SU-DHL-6 (cell line): ENCODE measurements at regions not wholly inside any gene's neighbourhood (a gene's known extent, or its start where the extent isn't known, plus 50 kb on each side); places are given as distances from the start of the nearest gene placed in this dataset.

Experiments
- H2AFZ ChIP-seq: fragments of 200-600 bp; sonication (generic); 2 replicates; pipeline ENCODE4 v1.6.1; 2014; ENCODE audit warnings: low read depth, mild to moderate bottlenecking, moderate library complexity, mixed read lengths, antibody characterized with exemption, low read length; ENCODE audit not compliant: severe bottlenecking
- H3F3A ChIP-seq: fragments of 200-600 bp; shearing (Covaris generic); 2 replicates; pipeline ENCODE4 v1.6.0; 2016; ENCODE audit warnings: antibody characterized with exemption, mild to moderate bottlenecking; ENCODE audit not compliant: insufficient read depth
- H3K27ac ChIP-seq: fragments of 200-600 bp; sonication (generic); 2 replicates; pipeline ENCODE4 v1.5.1; 2016; ENCODE audit warnings: low read depth, mild to moderate bottlenecking, low read length, moderate library complexity, mixed read lengths
- H3K27me3 ChIP-seq: fragments of 200-600 bp; sonication (generic), shearing (Covaris generic); 2 replicates; pipeline ENCODE4 v1.6.0; 2014; ENCODE audit warnings: mild to moderate bottlenecking, low read length
- H3K36me3 ChIP-seq: fragments of 200-600 bp; sonication (generic); 2 replicates; pipeline ENCODE4 v1.6.1; 2014; ENCODE audit warnings: mild to moderate bottlenecking, low read length, mixed read lengths
- H3K4me2 ChIP-seq: fragments of 300-600, 200-600 bp; shearing (Covaris generic), sonication (generic); 2 replicates; pipeline ENCODE4 v1.6.0; 2014; ENCODE audit warnings: low read length, low read depth, mild to moderate bottlenecking; ENCODE audit not compliant: poor library complexity, severe bottlenecking
- H3K4me3 ChIP-seq: fragments of 200-600 bp; sonication (generic); 2 replicates; pipeline ENCODE4 v1.5.1; 2014; ENCODE audit warnings: antibody characterized with exemption, low read length, mild to moderate bottlenecking, mixed read lengths; ENCODE audit not compliant: insufficient read depth, poor library complexity, severe bottlenecking
- H3K79me2 ChIP-seq: fragments of 200-600 bp; sonication (generic); 2 replicates; pipeline ENCODE4 v1.6.1; 2014; ENCODE audit warnings: mild to moderate bottlenecking, low read length, moderate library complexity; ENCODE audit not compliant: insufficient read depth
- H3K9ac ChIP-seq: fragments of 200-600 bp; sonication (generic); 2 replicates; pipeline ENCODE4 v1.7.0; 2014; ENCODE audit warnings: mild to moderate bottlenecking, low read length
- H3K9me2 ChIP-seq: fragments of 200-600 bp; sonication (generic); replicated peaks from 2 replicates; pipeline ENCODE4 v1.6.1; 2014; ENCODE audit warnings: low read length; ENCODE audit not compliant: insufficient read depth
- H3K9me3 ChIP-seq: fragments of 200-600 bp; sonication (generic); 2 replicates; pipeline ENCODE4 v1.6.1; 2014; ENCODE audit warnings: low read length, mixed read lengths; ENCODE audit not compliant: insufficient read depth
- H4K20me1 ChIP-seq: fragments of 200-600 bp; sonication (generic); 2 replicates; pipeline ENCODE4 v1.6.1; 2014; ENCODE audit warnings: low read depth, mild to moderate bottlenecking, antibody characterized with exemption, low read length, moderate library complexity, mixed read lengths
- CTCF ChIP-seq: fragments of 200-600 bp; sonication (generic); IDR thresholded peaks from one replicate; pipeline ENCODE4 v1.5.1; 2017; ENCODE audit warnings: antibody characterized with exemption, mild to moderate bottlenecking, low read length, moderate library complexity; ENCODE audit not compliant: insufficient read depth, poor library complexity, severe bottlenecking
- EZH2phosphoT487 ChIP-seq: fragments of 200-600 bp; sonication (generic), shearing (Covaris generic); conservative IDR thresholded peaks from 2 replicates; pipeline ENCODE4 v1.6.1; 2018; ENCODE audit warnings: mild to moderate bottlenecking, antibody characterized with exemption, low read length, moderate library complexity, mixed read lengths

- no peaks in the 10 kb centered on the region for H3K27me3 ChIP-seq
- H3K9me2 ChIP-seq, result no peaks in the 10 kb centered on the region
- H3K4me3 ChIP-seq, result no peak overlapping the region
- H3K9ac ChIP-seq, result no peak overlapping the region
- TF ChIP-seq CTCF, result no peak
- no peak overlapping the region for H2AFZ ChIP-seq
- no peak overlapping the region for H3K4me2 ChIP-seq
- no peaks in the 10 kb centered on the region for H3F3A ChIP-seq
- H4K20me1 ChIP-seq, result no peaks in the 10 kb centered on the region
- no peaks in the 10 kb centered on the region for H3K79me2 ChIP-seq
- no peaks in the 10 kb centered on the region for H3K9me3 ChIP-seq
- no peaks in the 10 kb centered on the region for H3K36me3 ChIP-seq
- H3K27ac ChIP-seq, result no peak overlapping the region
These were observed 137.8 kb upstream of the CPEB2 start for GRCh38 chr4:14864365-14865030.

- no peak for TF ChIP-seq CTCF
- no peak for TF ChIP-seq EZH2phosphoT487
- H3K36me3 ChIP-seq, result no peaks in the 10 kb centered on the region
- no peaks in the 10 kb centered on the region for H3F3A ChIP-seq
- no peak overlapping the region for H2AFZ ChIP-seq
- H3K79me2 ChIP-seq, result no peaks in the 10 kb centered on the region
- no peaks in the 10 kb centered on the region for H3K27me3 ChIP-seq
- H3K4me2 ChIP-seq, result no peak overlapping the region
- H3K4me3 ChIP-seq, result no peak overlapping the region
- no peaks in the 10 kb centered on the region for H3K9me3 ChIP-seq
- no peak overlapping the region for H3K27ac ChIP-seq
- H3K9ac ChIP-seq, result no peak overlapping the region
- H3K9me2 ChIP-seq, result no peaks in the 10 kb centered on the region
- no peaks in the 10 kb centered on the region for H4K20me1 ChIP-seq
These were observed 137.3 kb upstream of the CPEB2 start for GRCh38 chr4:14865031-14865366.

GRCh38 chr4:14865804-14866203 lies 136.5 kb upstream of the CPEB2 start:
- Histone ChIP-seq H3K4me3 (no peak overlapping the region), H3K27ac (no peak overlapping the region), H3K79me2 (no peaks in the 10 kb centered on the region), H3K27me3 (no peaks in the 10 kb centered on the region), H3K4me2 (no peak overlapping the region), H4K20me1 (no peaks in the 10 kb centered on the region), H3K9me2 (no peaks in the 10 kb centered on the region), H2AFZ (no peak overlapping the region), H3K36me3 (no peaks in the 10 kb centered on the region), H3K9me3 (no peaks in the 10 kb centered on the region), H3F3A (no peaks in the 10 kb centered on the region), H3K9ac (no peak overlapping the region)
- TF ChIP-seq CTCF (no peak), EZH2phosphoT487 (no peak)
